Femur (tissue), 1 donor: ENCODE measurements at regions not wholly inside any gene's neighbourhood (a gene's known extent, or its start where the extent isn't known, plus 50 kb on each side); places are given as distances from the start of the nearest gene placed in this dataset.
"Not testable (repeated sequence)": the region's sequence is repeated elsewhere in the genome, so short reads cannot be mapped to it uniquely, and the experiment has no call there.

Experiments used
- DNase-seq: peaks from one replicate; pipeline ENCODE4 v3.0.0-alpha.2; 2017

DNA sequence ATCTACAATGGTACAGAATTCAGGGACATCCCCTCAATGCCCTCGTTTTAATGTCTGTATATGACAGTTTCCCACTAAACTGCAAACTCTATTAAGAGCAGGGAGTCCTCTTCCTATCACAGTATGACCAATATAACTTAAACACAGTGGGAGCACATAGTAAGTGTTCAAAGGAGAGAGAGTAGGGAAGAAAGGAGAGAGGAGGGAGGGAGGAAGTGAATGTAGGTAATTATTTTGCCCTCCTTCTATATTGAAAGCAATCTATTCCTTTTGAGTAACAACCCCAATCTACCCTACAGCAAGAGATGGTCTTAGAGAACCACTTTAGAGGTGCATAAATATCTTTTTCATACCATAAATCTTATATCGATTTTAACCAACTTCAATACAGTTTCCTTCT is 121.4 kb downstream of the MRPL39 start:
- no peak for DNase-seq

DNA sequence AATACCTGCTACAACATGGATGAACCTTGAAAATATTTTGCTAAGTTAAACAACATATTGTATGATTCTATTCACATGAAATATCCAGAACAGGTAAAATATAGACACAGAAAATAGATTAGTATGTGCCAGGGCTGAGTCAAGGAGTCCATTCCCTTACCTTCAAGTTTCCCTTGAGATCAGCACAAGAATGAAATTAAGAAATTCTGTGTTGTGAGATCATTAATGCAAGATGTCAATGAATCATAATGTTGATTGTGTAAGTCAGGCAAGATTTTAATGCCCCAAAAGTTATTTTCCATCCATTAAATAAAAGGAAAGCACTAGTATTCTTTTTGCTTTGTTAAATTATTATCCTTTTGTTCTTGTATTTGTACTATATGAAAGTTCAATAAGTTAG is 139.4 kb downstream of the MRPL39 start:
- DNase-seq, result no peak

GRCh38 chr21:25467071-25467470 is 140.2 kb downstream of the MRPL39 start:
- not testable (repeated sequence) for DNase-seq

- no peak for DNase-seq
Observed at GRCh38 chr21:25466470-25466869, 140.8 kb downstream of the MRPL39 start.

- DNase-seq, result no peak
Observed at GRCh38 chr21:25465263-25465662, 142.0 kb downstream of the MRPL39 start.

- no peak for DNase-seq
Observed at GRCh38 chr21:25464275-25464674, 143.0 kb downstream of the MRPL39 start.

- no peak for DNase-seq
Observed at GRCh38 chr21:25462517-25462971, 144.7 kb downstream of the MRPL39 start.

- no peak for DNase-seq
Observed at GRCh38 chr21:25461725-25462124, 145.6 kb downstream of the MRPL39 start.

- DNase-seq, result no peak
Observed at GRCh38 chr21:25459993-25460392, 147.3 kb downstream of the MRPL39 start.

GRCh38 chr21:25459365-25459764 is 147.9 kb downstream of the MRPL39 start:
- DNase-seq, result no peak

DNA sequence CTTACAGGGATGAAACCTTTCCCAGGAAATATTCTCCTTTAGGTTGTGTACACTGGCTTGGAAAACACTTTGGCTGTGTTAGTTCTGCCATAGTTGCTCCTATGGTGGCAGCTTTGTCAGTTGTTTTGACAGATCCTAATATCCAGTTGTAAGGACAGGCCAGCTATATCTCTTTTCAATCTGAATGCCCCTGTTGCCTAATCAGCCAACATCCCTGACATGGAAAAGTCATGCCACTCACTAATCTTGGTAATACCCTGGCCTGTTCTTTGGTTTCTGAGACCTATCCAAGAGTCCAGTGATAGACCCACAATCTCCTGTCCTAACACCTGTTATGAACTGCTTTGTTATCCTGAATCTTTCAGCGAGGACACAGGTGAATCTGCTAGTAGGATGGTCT is 148.8 kb downstream of the MRPL39 start:
- DNase-seq, result no peak

DNA sequence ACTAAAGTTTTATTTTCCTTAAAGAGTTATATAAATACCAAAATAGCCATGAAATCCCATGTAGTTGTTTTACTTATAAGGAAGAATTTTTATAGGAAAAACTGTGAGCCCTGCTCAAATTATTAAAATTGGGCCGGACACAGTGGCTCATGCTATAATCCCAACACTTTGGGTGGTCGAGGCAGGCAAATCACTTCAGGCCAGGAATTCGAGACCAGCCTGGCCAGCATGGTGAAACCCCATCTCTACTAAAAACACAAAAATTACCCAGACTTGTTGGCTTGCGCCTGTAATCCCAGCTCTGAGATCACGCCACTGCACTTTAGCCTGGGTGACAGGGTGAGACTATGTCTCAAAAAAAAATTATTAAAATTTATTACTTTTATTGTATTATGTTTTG is 149.3 kb downstream of the MRPL39 start:
- DNase-seq, result no peak

DNA sequence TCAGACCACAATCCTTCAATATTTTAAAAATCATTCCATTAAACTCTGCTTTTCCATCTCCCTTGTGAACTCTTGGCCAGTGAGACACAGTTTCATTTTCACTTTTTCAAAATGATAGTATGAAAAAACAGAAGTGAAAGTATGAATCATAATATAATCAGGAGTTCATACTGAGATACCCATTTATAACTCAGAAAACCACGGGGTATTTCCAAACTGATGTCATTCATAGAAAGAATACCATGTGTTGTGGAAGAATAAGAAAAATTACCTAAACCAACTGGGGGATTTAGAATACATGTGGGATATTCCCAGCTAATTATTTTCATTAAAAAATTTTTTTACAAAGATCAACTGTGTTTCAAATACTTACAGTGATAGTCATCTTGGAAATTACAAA is 149.9 kb downstream of the MRPL39 start:
- DNase-seq, result no peak

DNA sequence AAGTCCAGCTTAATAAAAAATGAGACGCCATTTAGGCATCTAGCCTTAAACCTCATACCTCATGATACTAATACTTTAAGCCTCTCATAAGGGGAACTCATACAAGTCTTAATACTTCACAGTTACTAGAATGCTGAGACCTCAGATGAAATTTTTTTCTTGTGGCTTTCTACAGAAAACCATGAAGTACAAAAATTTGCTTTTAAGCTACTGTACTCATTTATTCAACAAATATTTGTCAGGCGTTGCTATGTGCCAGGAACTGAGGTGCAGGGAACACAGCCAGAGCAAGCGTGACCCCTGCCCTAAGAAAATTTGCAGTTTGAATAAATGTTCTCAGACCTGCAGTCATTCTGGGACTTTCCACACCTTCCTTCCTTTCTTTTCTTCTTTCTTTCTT is 150.6 kb downstream of the MRPL39 start:
- no peak for DNase-seq

- DNase-seq, result no peak
Observed at GRCh38 chr21:25453524-25453923, 153.8 kb downstream of the MRPL39 start.

DNA sequence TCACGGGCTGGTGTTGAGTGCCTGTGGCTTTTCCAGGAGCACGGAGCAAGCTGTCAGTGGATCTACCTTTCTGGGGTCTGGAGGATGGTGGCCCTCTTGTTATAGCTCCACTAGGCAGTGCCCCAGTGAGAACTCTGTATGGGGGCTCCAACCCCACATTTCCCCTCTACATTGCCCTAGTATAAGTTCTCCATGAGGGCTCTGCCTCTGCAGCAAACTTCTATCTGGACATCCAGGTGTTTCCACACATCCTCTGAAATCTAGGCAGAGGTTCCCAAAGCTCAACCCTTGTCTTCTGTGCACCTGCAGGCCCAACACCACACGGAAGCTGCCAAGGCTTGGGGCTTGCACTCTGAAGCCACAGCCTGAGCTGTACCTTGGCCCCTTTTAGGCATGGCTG is 157.3 kb downstream of the MRPL39 start:
- DNase-seq, result no peak

GRCh38 chr21:25441835-25442234 is 165.4 kb downstream of the MRPL39 start:
- DNase-seq, result no peak

- not testable (repeated sequence) for DNase-seq
Observed at GRCh38 chr21:25437465-25437864, 169.8 kb downstream of the MRPL39 start.

- no peak for DNase-seq
Observed at GRCh38 chr21:25428537-25428936, 178.7 kb downstream of the MRPL39 start.

GRCh38 chr21:25427828-25428227 is 179.5 kb downstream of the MRPL39 start:
- no peak for DNase-seq

DNA sequence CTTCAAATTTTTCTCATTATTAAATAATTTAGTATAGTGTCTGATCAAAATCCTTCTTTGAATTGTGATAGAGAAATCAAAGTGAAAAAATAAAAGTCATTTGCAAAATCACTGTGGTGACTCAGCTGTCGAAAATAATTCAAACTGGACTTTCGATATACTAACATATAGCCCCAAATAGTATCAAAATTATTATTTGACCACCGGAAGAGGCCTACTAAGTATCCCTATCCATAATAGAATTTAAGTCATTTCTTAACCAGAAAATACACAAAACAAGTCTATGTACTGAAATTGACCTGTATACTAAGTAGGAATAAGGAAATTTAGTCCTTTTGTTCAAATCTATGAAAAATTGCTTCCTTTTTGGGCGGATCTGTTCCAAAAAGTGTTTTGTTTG is 180.7 kb downstream of the MRPL39 start:
- no peak for DNase-seq

DNA sequence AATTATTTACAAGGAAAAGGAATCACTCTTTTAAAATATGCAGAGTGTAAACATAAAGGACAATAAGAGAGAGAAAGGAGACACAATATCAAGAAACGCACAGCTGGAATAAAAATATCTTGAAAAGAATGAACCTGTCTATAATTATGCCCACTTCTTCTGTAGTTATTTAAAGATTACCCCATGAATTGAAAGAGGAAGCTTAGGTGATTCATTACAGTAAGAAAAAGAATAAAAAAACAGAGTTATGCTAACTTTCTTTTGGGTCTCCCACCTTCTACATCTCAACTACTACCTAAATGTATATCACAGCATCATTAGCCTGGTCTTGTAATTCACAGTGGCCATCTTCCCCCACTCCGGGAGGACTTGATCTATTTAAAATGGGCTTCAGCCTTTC is 182.1 kb downstream of the MRPL39 start:
- DNase-seq, result no peak

DNA sequence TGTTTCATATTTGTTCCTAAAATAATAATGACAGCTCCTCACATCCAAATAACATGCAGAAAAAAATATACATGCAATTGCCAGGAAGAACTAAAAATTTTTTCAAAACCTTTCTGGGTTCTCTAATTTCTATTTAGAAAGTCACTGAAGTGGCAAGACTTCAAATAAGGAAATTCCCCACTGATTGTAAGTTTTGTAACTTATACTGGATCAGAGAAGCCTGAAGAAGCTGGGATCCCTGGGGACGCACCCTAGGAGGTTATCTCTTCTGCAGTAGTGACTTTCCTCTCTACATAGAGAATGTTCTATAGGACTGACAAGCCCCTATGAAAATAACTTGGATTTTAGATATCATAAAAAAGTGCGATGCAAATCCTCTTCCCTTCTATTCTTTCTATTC is 182.6 kb downstream of the MRPL39 start:
- no peak for DNase-seq

DNA sequence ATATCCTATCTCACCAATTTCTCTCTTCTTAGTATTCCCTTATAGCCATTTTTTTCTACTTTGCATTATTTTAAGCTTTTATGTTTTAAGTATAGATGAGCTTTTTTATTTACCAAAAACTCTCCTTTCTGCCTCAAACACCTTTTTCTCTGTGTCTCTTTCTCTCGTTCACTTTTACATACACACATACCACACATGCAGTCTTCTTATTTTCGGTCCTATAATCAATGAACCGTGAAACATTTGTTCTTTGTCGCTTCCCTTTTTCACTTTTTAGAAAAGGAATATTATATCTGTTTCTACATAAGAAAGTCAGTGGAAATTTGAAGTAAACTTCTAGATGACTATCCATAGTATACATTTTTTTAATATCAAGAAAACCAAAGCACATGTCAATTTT is 183.2 kb downstream of the MRPL39 start:
- no peak for DNase-seq

GRCh38 chr21:25422610-25423608 is 184.4 kb downstream of the MRPL39 start:
- DNase-seq, result no peak
